T-cell (primary cell): ENCODE measurements at regions not wholly inside any gene's neighbourhood (a gene's known extent, or its start where the extent isn't known, plus 50 kb on each side); places are given as distances from the start of the nearest gene placed in this dataset.

Experiments used
- ATAC-seq, 4 experiments: fragments of 200-7000 bp in 3 of 4; fragments of 150-1000 bp in 1 of 4; cut with Tn5 transposase; replicated peaks in 1 of 4; 1 replicate in 3 of 4; 2 replicates in 1 of 4; pipeline ENCODE4 v1.10.0; 2021; ENCODE audit warnings: moderate library complexity in 3 of 4, mild to moderate bottlenecking in 2 of 4, moderate number of reproducible peaks in 1 of 4
- CTCF ChIA-PET, 2 donors: fragments of 300-600 bp; sonication (Branson Sonifier 250); formaldehyde crosslinking; loops; one replicate each; lab custom pipeline; 2022; ENCODE audit warnings: antibody characterized with exemption in 2 of 2; lab: Charles Lee
- POLR2A ChIA-PET, 2 donors: fragments of 300-600 bp; sonication (Branson Sonifier 250); formaldehyde crosslinking; loops; one replicate each; lab custom pipeline; 2022; ENCODE audit warnings: antibody characterized with exemption in 2 of 2; lab: Charles Lee
- DNase-seq, 35 experiments: peaks; one replicate each; pipeline versions ENCODE4 v3.0.0 to v3.0.0-alpha.2; 2013 to 2023
- H3K27ac ChIP-seq: one replicate; pipeline ENCODE4 v1.5.1; 2013; ENCODE audit warnings: low read length
- H3K27me3 ChIP-seq, 2 experiments: replicated peaks in 1 of 2; 1 replicate in 1 of 2; 2 replicates in 1 of 2; pipeline versions ENCODE4 v1.6.1 to v1.7.0; 2013; ENCODE audit warnings: low read length in 1 of 2, mixed read lengths in 1 of 2; ENCODE audit not compliant: control insufficient read depth in 2 of 2, insufficient read depth in 2 of 2; ENCODE audit errors: extremely low read depth in 1 of 2
- H3K36me3 ChIP-seq, 2 donors: 1 replicate in 1 of 2; 2 replicates in 1 of 2; pipeline versions ENCODE4 v1.6.1 to v1.7.0; 2013; ENCODE audit warnings: low read length in 1 of 2; ENCODE audit not compliant: control insufficient read depth in 2 of 2, insufficient read depth in 1 of 2; ENCODE audit errors: extremely low read depth in 1 of 2
- H3K4me1 ChIP-seq, 2 experiments: 1 replicate in 1 of 2; 2 replicates in 1 of 2; pipeline versions ENCODE4 v1.6.1 to v1.7.0; 2013; ENCODE audit warnings: low read length in 2 of 2, mixed read lengths in 1 of 2; ENCODE audit not compliant: insufficient read depth in 2 of 2, control insufficient read depth in 1 of 2; ENCODE audit errors: extremely low read depth in 1 of 2
- H3K4me3 ChIP-seq, 2 donors: 1 replicate in 1 of 2; 2 replicates in 1 of 2; pipeline versions ENCODE4 v1.5.1 to v1.7.0; 2013; ENCODE audit warnings: mild to moderate bottlenecking in 2 of 2, low read length in 1 of 2, moderate library complexity in 1 of 2; ENCODE audit not compliant: control insufficient read depth in 1 of 2; ENCODE audit errors: extremely low read depth in 1 of 2
- H3K9me3 ChIP-seq: 2 replicates; pipeline ENCODE4 v1.7.0; 2013
- H3K27ac Mint-ChIP-seq, 2 donors: one replicate each; pipeline ENCODE4 v1.8.0; 2020 to 2021; ENCODE audit warnings: mild to moderate bottlenecking in 2 of 2, mixed read lengths in 2 of 2
- H3K27me3 Mint-ChIP-seq, 2 donors: one replicate each; pipeline ENCODE4 v1.8.0; 2021 to 2022; ENCODE audit warnings: mixed read lengths in 2 of 2
- H3K36me3 Mint-ChIP-seq: one replicate; pipeline ENCODE4 v1.8.0; 2021; ENCODE audit warnings: mixed read lengths
- H3K4me1 Mint-ChIP-seq, 3 donors: one replicate each; pipeline ENCODE4 v1.8.0; 2020 to 2022; ENCODE audit warnings: mixed read lengths in 3 of 3, mild to moderate bottlenecking in 1 of 3
- H3K4me3 Mint-ChIP-seq, 3 donors: one replicate each; pipeline ENCODE4 v1.8.0; 2020 to 2022; ENCODE audit warnings: mild to moderate bottlenecking in 3 of 3, mixed read lengths in 3 of 3, moderate library complexity in 3 of 3
- H3K9me3 Mint-ChIP-seq, 3 donors: one replicate each; pipeline ENCODE4 v1.8.0; 2020 to 2022; ENCODE audit warnings: mixed read lengths in 3 of 3
- WGBS: methylation state at CpG from one replicate; pipeline ENCODE4 v1.1.5; 2013; ENCODE audit warnings: missing lambda C conversion rate; ENCODE audit not compliant: insufficient coverage; 5-methylcytosine and 5-hydroxymethylcytosine counted together

GRCh38 chr20:39913274-39913673 is 775.8 kb downstream of the MAFB start:
- no peak overlapping the region for H3K27ac Mint-ChIP-seq
- POLR2A ChIA-PET = no interaction called here
- H3K4me1 Mint-ChIP-seq = no peaks in the 10 kb centered on the region
- Histone ChIP-seq H3K27me3 (peaks cover 0 to 2% of the 10 kb centered on the region in 2 experiments), H3K4me3 (no peak overlapping the region), H3K4me1 (no peaks in the 10 kb centered on the region), H3K36me3 (no peaks in the 10 kb centered on the region), H3K9me3 (no peaks in the 10 kb centered on the region), H3K27ac (no peak overlapping the region)
- peaks cover 0 to 3% of the 10 kb centered on the region in 2 donors for H3K27me3 Mint-ChIP-seq
- H3K9me3 Mint-ChIP-seq = no peaks in the 10 kb centered on the region
- no peak for ATAC-seq
- no peak overlapping the region for H3K4me3 Mint-ChIP-seq
- 47% methylated on average over 2 of the region's 3 CpGs for WGBS
- H3K36me3 Mint-ChIP-seq = no peaks in the 10 kb centered on the region
- CTCF ChIA-PET = no interaction called here
- no peak for DNase-seq

- H3K4me3 ChIP-seq = no peak overlapping the region
- Mint-ChIP-seq H3K27ac (no peak overlapping the region), H3K9me3 (no peaks in the 10 kb centered on the region), H3K4me3 (no peak overlapping the region), H3K36me3 (no peaks in the 10 kb centered on the region), H3K27me3 (peaks cover 0 to 3% of the 10 kb centered on the region in 2 donors), H3K4me1 (no peaks in the 10 kb centered on the region)
- no peaks in the 10 kb centered on the region for H3K36me3 ChIP-seq
- CTCF ChIA-PET = no interaction called here
- peaks cover 0 to 2% of the 10 kb centered on the region in 2 experiments for H3K27me3 ChIP-seq
- no peak for DNase-seq
- H3K4me1 ChIP-seq = no peaks in the 10 kb centered on the region
- ATAC-seq = no peak
- no CpG with 5 or more reads among the region's 1 CpG for WGBS
- H3K27ac ChIP-seq = no peak overlapping the region
- no peaks in the 10 kb centered on the region for H3K9me3 ChIP-seq
- POLR2A ChIA-PET = no interaction called here
These were observed 777.5 kb downstream of the MAFB start for GRCh38 chr20:39911497-39911896.

GRCh38 chr20:39910536-39910935 is 778.5 kb downstream of the MAFB start:
- POLR2A ChIA-PET = no interaction called here
- no peaks in the 10 kb centered on the region for H3K4me1 Mint-ChIP-seq

GRCh38 chr20:39909447-39909846 is 779.6 kb downstream of the MAFB start:
- Histone ChIP-seq H3K9me3 (no peaks in the 10 kb centered on the region), H3K4me3 (no peak overlapping the region), H3K4me1 (no peaks in the 10 kb centered on the region), H3K27me3 (peaks cover 0 to 2% of the 10 kb centered on the region in 2 experiments), H3K27ac (no peak overlapping the region), H3K36me3 (no peaks in the 10 kb centered on the region)
- Mint-ChIP-seq H3K9me3 (no peaks in the 10 kb centered on the region), H3K36me3 (no peaks in the 10 kb centered on the region), H3K4me3 (no peak overlapping the region), H3K4me1 (no peaks in the 10 kb centered on the region), H3K27me3 (peaks cover 0 to 7% of the 10 kb centered on the region in 2 donors), H3K27ac (no peak overlapping the region)
- POLR2A ChIA-PET = no interaction called here
- 48% methylated on average over 4 of the region's 4 CpGs for WGBS
- ATAC-seq (no peak), DNase-seq (no peak)
- CTCF ChIA-PET = no interaction called here

More at GRCh38 chr20:39910536-39910935, 778.5 kb downstream of the MAFB start:
- H3K4me3 ChIP-seq = no peak overlapping the region
- no peak overlapping the region for H3K4me3 Mint-ChIP-seq
- peaks cover 0 to 2% of the 10 kb centered on the region in 2 experiments for H3K27me3 ChIP-seq
- H3K27ac ChIP-seq = no peak overlapping the region
- H3K9me3 ChIP-seq = no peaks in the 10 kb centered on the region
- H3K27me3 Mint-ChIP-seq = peaks cover 0 to 7% of the 10 kb centered on the region in 2 donors
- WGBS = 19% methylated on average over 2 of the region's 2 CpGs
- H3K36me3 Mint-ChIP-seq = no peaks in the 10 kb centered on the region
- CTCF ChIA-PET = no interaction called here
- H3K4me1 ChIP-seq = no peaks in the 10 kb centered on the region
- no peaks in the 10 kb centered on the region for H3K9me3 Mint-ChIP-seq
- no peak for ATAC-seq
- no peak overlapping the region for H3K27ac Mint-ChIP-seq
- no peaks in the 10 kb centered on the region for H3K36me3 ChIP-seq
- DNase-seq = no peak

- Mint-ChIP-seq H3K36me3 (no peaks in the 10 kb centered on the region), H3K9me3 (peaks cover 0 to 3% (median 0%) of the 10 kb centered on the region in 3 donors), H3K27ac (no peak overlapping the region), H3K4me1 (no peaks in the 10 kb centered on the region), H3K27me3 (peaks cover 0 to 7% of the 10 kb centered on the region in 2 donors), H3K4me3 (no peak overlapping the region)
- POLR2A ChIA-PET = no interaction called here
- 69% methylated on average over 2 of the region's 7 CpGs for WGBS
- CTCF ChIA-PET = interaction anchor here in 1 of 2 donors (0.5 kb wide), 1 partner anchor 12 kb away, joined by 3 read pairs; no protein-coding TSS in a partner anchor
- Histone ChIP-seq H3K36me3 (no peaks in the 10 kb centered on the region), H3K4me1 (no peaks in the 10 kb centered on the region), H3K27me3 (no peaks in the 10 kb centered on the region), H3K4me3 (no peak overlapping the region), H3K9me3 (no peaks in the 10 kb centered on the region), H3K27ac (no peak overlapping the region)
- ATAC-seq = no peak
- no peak for DNase-seq
These were observed 784.4 kb downstream of the MAFB start for GRCh38 chr20:39904476-39905112.

- Histone ChIP-seq H3K27ac (no peak overlapping the region), H3K4me3 (no peak overlapping the region), H3K27me3 (no peaks in the 10 kb centered on the region), H3K36me3 (no peaks in the 10 kb centered on the region), H3K4me1 (no peaks in the 10 kb centered on the region), H3K9me3 (no peaks in the 10 kb centered on the region)
- CTCF ChIA-PET = no interaction called here
- Mint-ChIP-seq H3K36me3 (no peaks in the 10 kb centered on the region), H3K4me1 (no peaks in the 10 kb centered on the region), H3K9me3 (peaks cover 0 to 5% (median 0%) of the 10 kb centered on the region in 3 donors), H3K27me3 (peaks cover 0 to 3% of the 10 kb centered on the region in 2 donors), H3K27ac (no peak overlapping the region), H3K4me3 (no peak overlapping the region)
- no peak for DNase-seq
- ATAC-seq = no peak
- POLR2A ChIA-PET = no interaction called here
- WGBS = 100% methylated on average over 3 of the region's 10 CpGs
These were observed 785.1 kb downstream of the MAFB start for GRCh38 chr20:39903806-39904465.
